GM19372 (cell line): ENCODE measurements at regions not wholly inside any gene's neighbourhood (a gene's known extent, or its start where the extent isn't known, plus 50 kb on each side); places are given as distances from the start of the nearest gene placed in this dataset.

ENCODE experiments used
- ATAC-seq: cut with Tn5 transposase; IDR thresholded peaks from one replicate; pipeline ENCODE4 v1.9.1; 2021; ENCODE audit warnings: mild to moderate bottlenecking, low read depth, moderate library complexity; ENCODE audit not compliant: unreplicated experiment

DNA sequence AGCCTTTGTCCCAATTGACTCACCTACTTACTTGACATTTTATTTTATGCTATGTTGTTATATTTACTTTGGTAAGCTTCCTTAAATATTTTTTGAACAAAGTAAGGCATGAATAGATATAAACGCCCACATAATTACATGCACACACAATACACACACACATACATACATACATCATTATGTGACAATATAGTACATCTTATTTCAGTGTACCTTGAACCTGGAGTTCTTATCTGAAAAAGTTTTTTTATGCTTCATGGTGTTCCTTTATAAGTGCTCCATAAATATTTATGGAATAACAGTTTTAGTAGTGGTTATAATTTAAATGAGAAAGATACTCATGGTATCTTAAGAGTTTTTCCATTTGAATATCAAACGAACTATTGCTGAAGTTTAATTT lies 102.8 kb upstream of the MTPN start:
- ATAC-seq = no peak

DNA sequence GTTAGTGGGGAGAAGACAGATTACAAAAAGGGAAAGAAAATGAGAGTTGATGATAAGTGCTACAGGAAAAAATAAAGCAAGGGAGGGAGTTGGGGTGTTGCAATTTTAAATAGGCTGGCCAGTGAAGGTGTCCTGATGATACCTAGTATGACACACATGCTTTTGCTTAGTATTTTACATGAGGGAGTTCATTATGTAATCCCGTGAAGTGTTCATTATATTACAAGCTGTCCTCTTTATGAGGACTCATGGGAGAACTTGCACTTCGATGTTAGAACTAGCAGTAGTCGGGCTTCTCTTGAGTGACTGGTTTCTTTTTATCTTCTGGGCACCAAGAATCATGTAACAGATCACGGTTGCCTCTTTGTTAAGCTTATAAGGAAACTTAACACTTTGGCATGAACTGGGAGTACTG lies 102.3 kb upstream of the MTPN start:
- no peak for ATAC-seq

DNA sequence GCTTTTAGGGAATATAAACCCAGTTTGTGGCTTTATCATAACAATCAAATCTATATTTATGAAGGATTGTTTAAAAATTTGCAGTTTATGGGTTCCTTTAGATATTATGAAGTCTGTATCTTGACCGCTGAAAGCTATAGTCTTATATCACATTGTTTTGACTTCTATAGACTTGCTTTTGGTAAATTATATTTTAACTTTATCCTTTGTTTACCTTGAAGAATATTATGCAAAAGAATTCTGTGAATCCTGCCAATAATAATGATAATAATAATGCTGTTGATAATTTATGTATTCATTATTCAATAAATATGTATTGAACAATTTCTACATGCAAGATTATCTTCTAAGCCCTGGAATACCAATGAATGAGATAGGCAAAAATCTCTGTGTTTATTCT lies 101.9 kb upstream of the MTPN start:
- no peak for ATAC-seq

DNA sequence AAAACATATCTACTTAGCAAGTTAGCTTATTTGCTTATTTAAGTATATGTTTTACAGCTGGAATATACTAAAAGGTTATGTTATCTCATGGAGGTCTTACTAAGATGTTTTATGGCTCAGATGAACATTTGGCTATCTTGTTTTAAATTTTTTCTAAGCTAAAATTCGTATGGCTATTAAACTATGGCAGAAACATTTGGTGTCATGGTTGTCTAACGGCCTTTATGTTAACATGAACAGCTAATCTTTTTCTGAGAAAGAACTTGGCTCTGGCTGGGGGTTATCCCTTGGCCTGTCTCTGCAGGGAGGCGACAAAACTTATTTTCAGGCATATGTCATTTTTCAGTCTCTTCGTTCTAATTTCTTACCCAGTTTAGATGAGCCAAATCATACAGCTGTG lies 101.5 kb upstream of the MTPN start:
- no peak for ATAC-seq

DNA sequence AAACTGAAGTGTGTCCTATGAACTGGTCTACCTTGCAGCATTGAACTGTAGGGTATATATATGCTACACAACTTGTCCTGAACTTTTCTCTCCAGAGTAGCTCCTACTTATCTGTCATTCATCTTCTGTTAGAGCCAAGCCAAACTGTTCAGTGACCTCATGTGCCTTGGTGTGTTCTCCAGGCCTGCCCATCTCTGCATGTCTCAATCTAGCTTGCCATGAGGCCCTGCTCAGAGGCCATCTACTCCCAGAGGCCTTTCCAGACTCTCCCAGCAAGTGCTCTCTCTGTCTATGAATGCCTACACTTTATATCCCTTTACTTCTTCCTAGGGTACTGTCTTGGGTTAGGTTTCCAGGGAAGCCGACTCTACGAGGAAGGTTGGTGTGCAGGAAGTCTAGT lies 99.8 kb upstream of the MTPN start:
- ATAC-seq = no peak

DNA sequence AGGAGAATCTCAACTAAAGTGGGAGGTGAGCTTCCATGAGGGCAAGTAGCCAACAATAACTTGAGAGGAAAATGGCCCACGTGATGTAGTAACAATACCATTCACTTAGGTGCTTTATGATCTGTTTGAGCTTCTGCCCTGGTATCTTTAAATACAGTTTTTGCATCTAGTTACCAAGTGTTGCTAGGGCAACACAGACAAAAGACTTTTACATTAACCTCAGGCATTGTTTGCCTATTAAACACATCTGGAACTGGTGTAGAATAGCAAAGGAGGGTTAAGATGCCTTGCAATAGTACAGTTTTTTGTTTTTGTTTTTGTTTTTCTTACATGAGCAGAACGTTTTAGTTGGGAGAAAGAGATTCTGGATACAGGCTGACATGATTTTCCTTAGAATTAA lies 97.7 kb upstream of the MTPN start:
- no peak for ATAC-seq

DNA sequence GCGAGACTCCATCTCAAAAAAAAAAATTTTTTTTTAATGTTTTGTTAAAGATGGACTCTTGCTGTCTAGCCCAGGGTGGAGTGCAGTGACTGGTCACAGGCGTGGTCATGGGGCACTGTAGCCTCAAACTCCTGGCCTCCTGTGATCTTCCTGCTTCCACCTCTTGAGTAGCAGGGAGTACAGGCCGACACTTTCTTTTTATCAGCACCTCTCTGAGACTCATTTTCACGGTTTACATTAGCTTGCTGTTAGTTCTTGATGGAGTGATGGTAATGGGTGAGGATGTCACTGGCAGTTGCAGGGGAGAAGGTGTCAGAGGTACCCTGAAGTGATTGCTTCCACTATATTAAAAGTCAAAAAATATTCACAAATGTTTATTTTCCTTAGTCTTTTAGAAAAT lies 95.3 kb upstream of the MTPN start:
- no peak for ATAC-seq

DNA sequence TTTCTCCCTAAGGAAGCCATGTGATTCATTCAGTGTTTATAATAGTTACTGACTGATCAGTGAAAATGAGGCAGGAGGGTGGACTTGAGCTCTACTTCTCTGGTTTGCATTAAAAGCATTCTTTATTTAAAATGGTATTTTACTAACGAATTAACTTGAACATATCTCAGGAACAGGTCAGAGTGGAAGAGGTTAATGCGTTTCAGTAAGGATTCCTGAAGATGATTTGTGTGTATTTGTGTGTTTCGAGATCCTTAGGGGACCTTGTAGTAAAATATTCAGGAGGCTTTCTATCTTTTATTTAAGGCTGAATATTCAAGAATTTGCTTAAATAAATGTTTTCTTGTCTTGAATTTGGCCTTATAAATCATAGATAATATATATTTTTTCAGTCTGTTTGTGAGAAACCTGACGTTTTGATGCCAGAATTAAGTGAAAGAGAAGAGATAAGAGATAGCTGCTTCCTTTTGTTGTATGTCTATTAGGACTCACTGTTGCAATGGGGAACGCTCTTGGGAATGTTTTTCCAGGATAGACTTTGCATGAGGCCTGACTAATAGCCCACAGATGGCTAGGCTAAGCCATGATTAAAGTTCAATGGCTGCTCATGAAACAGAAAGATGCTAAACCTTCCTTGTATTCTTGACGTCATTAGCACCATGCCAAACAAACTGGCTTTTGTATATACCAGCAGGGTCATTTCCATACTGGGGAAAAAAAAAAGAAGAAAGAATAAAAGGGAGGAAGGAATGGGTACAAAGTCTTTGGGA lies 93.8 kb upstream of the MTPN start:
- no peak for ATAC-seq

DNA sequence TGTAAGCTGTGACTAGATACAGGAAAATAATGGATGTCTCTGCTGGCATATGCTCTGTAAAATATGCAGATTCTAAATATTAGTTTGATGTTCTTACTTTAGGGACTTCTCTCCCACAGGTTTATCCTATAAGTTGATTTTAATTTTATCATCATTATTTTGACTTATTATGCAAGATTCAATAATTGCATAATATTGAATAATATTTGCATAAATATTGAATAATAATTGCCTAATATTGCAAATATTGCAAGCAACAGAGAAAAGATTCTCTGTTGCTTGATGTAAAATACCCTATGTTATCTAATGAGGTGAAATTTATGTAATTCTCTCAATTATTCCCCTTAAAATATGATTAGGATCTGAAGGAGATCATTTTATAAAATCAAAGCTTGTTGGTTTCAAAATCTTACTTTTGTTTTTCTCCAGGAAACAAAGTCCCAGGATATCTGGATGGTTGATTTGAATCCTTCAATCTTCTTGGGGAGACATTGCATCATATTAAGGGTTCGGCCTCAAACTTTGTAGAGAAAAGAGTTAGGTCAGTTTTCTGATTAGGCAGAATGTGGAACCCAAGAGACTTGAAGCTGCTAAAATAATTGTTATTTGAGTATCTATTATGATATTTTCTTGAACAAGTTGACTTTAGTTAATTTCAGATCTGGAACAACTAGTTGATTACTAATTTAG lies 92.8 kb upstream of the MTPN start:
- no peak for ATAC-seq

DNA sequence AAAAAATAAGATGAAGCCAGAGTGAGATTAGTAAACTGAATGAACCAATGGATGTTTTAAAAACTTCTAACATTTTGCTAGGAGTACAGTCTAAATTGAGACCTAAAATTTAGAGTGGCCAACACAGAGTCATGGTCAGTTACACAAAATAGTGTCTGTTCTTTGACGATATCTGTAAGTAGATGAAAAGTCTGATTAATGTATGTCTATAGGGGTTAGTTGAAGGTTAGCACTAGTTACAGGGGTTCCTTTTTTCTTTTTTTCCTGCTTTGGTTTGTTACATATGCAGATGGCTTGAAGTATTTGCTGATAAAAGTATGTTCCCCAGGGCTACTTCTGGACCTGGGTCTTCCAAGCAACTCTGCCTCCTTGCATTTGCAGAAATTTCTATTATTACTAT lies 90.1 kb upstream of the MTPN start:
- no peak for ATAC-seq

DNA sequence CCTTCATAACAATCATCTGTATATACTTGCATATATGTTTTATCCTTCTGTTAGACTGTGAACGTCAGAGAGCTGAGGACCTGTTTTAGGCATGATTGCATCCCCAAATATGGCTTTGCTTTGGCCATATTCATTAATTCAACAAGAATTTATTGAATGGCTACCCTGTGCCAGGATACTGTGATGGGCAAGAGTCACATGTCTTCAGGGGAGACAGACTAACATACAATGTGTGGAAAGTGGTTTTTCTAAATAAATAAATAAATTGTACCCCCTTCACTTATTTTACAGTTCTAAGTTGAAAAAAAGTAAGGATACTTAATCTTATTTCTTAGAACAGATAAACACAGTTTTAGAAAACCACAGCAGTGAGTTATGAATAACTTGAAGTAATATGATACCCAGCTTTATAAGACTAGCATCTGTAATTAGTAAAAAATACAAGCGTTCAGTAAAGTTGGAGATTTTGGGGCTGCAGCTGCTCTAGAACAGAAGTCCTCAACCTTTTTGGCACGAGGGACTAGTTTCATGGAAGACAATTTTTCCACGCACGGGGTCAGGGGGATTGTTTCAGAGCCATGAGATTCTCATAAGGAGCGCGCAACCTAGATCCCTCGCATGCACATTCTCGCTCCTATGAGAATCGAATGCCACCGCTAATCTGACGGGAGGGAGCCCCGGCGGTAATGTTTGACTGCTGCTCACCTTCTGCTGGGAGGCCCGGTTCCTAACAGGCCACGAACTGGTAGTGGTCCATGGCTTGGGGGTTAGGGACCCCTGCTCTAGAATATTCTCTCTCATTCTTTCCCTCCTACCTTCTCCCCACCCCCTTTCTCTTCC lies 89.4 kb upstream of the MTPN start:
- ATAC-seq = no peak

DNA sequence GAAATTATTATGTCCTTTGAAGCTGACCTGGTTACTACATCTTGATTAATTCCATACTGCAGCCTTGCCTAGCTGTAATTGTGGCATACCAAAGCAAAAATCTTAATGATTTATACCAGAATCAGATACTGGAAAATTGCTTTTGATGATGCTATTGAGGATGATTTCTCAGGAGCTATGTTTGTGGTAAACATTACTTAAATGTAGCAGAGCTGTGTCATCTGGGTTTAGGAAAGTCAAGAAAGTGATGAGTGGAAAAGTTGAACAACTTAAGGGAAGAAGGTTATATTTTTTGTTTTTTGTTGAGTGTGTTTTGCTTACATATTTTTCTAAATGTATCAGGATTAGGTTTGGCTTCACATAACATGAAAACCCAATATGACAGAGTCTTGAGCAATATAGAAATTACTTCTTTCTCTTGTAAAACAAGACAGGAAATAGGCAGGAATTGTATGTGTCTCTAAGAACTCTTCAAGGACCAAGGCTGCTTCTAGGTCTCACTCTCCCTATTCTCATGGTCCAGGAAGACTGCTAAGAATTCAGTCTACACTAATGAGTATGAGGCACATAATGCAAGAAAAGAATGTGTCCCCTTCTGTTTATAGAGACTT lies 87.6 kb upstream of the MTPN start:
- ATAC-seq = no peak

DNA sequence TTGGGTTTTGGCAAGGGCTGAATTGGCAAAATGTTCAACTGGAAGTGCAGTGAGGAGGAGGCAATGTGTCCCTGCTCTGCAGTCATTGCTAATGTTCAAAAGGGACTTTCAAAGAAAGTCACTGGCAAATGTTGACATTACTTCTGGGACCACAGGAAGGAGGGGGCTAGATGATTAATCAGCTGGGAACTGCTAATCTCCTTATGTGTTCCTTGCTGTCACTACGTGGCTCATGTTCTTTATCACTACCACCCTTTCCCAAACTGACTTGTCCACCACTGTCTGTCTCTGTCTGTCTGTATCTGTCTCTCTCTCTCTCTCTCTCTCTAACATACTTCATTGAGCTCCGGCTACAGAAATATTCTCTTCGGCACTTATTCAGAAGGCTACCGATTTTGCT lies 86.9 kb upstream of the MTPN start:
- ATAC-seq = no peak

DNA sequence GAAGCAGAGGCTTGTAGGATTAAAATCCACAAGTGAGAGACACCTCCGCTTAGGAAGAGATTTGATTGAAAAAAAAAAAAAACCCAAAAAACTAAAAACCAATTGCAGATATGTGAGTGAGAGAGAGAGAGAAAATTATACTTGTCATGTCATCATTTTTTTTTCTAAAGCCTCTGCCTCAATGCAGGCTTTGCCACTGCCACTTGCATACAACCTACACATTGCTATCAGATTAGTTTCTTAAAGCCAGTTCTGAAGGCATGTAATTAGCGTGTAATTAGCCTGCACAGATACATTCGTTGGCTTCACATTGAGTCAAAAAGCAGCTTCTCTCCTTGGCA lies 86.1 kb upstream of the MTPN start:
- no peak for ATAC-seq

DNA sequence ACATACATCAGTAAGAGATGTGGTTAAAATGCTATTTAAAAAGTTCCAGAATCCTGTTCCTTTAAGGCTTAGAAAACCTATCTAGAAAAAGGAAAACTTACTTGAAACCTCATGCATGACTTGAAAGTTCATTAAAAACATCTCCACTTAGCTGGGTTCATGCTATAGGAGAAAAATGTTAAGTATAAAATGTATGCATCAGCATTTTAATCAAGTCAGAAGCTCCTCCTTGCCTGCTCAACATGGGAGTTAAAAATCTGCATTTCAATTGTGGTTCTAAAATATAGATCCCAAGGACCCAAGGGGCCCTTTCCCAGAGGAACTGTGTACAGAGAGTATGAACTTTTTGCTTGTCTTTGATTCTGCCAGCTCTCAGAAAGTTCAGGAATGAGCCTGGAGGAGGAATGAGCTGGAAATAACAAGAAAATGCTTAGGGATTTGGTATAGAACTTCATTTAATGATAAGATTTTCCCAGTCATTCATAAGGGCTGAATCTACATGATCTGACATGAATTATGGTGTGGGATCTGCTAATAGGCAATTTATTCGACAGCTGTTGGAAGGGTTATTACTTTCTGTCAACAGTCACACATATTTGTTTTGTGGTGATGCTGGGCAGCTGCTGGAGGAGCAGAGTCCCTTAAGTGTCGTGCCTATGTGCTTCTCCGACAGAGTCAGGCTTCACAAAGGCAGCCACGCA lies 85.6 kb upstream of the MTPN start:
- ATAC-seq = no peak

DNA sequence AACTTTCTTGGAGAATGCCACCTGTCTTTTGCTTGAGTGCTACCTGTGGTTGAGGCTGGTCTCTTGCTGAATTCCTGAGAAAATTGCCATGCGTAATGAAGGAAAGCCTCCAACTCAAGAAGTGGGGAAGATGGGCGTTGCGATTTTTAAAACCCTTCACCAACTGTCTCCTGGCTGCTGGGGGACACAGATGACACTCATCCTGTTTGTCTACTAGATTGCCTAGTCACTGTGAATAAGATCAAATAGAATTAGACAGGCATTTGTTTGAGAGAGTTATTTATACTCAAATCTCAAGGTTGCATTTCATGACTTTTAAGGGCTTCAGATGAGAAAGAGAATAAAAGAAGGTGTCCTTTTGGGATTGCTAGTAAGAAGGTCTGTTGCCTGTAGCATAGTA lies 84.3 kb upstream of the MTPN start:
- ATAC-seq = no peak

DNA sequence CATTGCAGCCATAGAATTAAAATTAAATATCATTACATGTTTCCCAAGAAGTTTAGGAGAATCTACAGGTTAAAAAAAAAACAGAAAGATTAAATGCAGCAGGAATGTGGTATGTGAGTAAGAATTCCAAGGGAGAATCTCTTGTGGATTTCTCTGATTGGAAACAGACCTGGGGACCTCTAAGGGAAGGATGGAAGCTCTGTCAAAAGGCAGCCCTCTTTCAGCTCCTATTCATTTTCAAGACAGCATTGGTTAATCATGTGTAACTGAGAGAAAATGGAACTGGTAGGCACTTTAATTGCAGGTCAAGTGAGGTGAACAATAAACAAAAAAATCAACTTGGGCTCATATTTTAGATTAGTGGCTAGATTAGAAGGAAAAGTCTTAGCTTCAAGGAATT lies 81.4 kb upstream of the MTPN start:
- no peak for ATAC-seq

DNA sequence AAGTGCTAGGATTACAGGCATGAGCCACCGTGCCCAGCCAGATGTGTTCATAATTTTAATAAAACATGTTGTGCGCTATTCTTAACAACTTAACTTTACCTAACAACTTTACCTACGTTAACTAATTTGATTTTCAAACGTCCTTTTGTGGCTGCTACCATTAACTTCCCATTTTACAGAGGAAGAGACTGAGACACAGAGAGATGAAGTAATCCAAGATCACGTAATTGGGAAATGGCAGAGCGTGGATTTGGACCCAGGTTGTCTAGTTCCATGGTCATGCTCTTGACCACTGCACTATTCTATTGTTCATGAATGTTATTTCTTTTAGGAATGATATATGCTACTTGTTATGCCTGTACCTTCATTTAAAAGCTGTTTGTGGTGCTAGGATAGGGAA lies 80.3 kb upstream of the MTPN start:
- no peak for ATAC-seq

DNA sequence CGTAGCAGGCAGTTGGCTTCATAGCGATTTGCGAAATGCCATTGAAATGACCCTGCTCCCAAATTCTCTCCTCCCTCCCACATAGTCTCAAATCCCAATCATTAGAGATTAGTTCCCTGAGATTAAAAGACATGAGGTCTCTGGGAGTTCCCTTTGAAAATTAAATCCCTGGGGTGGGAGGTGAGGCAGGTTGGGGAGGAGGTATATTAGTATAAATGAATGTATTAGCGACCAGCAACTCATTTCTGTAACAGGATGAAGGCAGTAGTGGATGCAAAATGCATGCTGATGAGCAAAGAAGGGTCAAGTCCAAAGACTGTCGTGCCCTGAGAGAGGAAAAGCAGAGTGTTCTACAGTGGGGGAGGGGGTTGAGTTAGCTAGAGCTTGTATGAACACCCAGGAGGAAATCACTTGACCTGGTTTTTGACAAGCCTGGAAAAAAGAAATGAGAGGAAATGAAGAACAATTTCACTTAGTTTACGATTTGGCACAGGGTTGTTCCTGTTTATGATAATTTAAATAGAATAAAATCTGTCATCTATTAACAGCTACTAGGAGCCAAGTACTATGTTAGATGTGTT lies 79.6 kb upstream of the MTPN start:
- no peak for ATAC-seq

DNA sequence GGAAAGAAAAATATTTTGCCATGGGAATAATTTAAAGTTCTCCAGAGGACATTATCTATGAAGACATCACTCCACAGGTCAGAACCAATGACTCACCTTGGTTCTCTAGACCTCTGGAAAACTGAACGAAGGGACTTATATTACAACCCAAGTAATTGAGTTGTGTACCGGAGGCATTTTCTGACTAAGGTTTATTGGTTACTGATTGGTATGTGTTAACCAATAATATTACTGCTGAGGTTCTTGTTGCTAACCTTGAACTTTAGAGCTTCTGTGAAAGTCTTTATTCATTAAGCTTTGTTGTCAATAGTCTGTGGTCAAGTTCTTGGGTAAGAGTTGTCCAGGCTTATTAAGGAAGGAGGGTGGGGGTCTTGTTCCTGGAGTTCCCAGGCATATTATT lies 78.1 kb upstream of the MTPN start:
- no peak for ATAC-seq
